Hepatocyte (in vitro differentiated cells): ENCODE measurements at regions not wholly inside any gene's neighbourhood (a gene's known extent, or its start where the extent isn't known, plus 50 kb on each side); places are given as distances from the start of the nearest gene placed in this dataset.
"Not testable (repeated sequence)": the region's sequence is repeated elsewhere in the genome, so short reads cannot be mapped to it uniquely, and the experiment has no call there.

ENCODE experiments used
- CTCF ChIP-seq: fragments of 200-600 bp; sonication (generic); IDR thresholded peaks from 2 replicates; pipeline ENCODE4 v1.5.1; 2016; ENCODE audit warnings: antibody characterized with exemption, mild to moderate bottlenecking; ENCODE audit not compliant: poor library complexity
- EZH2 ChIP-seq: fragments of 200-600 bp; sonication (generic); IDR thresholded peaks from 2 replicates; pipeline ENCODE4 v1.6.1; 2016; ENCODE audit warnings: antibody characterized with exemption, mild to moderate bottlenecking, borderline replicate concordance

- not testable (repeated sequence) for TF ChIP-seq EZH2, CTCF
These were observed 109.0 kb upstream of the POMZP3 start for GRCh38 chr7:76736091-76736490.
